Fibroblast of the aortic adventitia (primary cell): ENCODE measurements at regions not wholly inside any gene's neighbourhood (a gene's known extent, or its start where the extent isn't known, plus 50 kb on each side); places are given as distances from the start of the nearest gene placed in this dataset.
A peak's percentile ranks its signal among the peaks of the same experiment; 100 is the strongest.

ENCODE experiments used
- DNase-seq: peaks from one replicate; pipeline ENCODE4 v3.0.0-alpha.2; 2010; ENCODE audit warnings: low read depth
- H3K4me3 ChIP-seq: 2 replicates; pipeline ENCODE4 v1.5.1; 2011; ENCODE audit warnings: low read depth, mild to moderate bottlenecking, control low read depth, low read length, moderate library complexity
- CTCF ChIP-seq: IDR thresholded peaks from 2 replicates; pipeline ENCODE4 v1.5.1; 2011; ENCODE audit warnings: mild to moderate bottlenecking, low read length, control low read depth, inconsistent platforms; ENCODE audit not compliant: insufficient read depth

- H3K4me3 ChIP-seq: no peak overlapping the region
- no peak for TF ChIP-seq CTCF
- DNase-seq: no peak
Observed at GRCh38 chr12:59100585-59100984, 180.3 kb upstream of the LRIG3 start.

- TF ChIP-seq CTCF: no peak
- no peak for DNase-seq
- H3K4me3 ChIP-seq: no peak overlapping the region
Observed at GRCh38 chr12:59097876-59098275, 177.6 kb upstream of the LRIG3 start.

- TF ChIP-seq CTCF: no peak
- DNase-seq: no peak
Observed at GRCh38 chr12:59096246-59096645, 175.9 kb upstream of the LRIG3 start.

DNA sequence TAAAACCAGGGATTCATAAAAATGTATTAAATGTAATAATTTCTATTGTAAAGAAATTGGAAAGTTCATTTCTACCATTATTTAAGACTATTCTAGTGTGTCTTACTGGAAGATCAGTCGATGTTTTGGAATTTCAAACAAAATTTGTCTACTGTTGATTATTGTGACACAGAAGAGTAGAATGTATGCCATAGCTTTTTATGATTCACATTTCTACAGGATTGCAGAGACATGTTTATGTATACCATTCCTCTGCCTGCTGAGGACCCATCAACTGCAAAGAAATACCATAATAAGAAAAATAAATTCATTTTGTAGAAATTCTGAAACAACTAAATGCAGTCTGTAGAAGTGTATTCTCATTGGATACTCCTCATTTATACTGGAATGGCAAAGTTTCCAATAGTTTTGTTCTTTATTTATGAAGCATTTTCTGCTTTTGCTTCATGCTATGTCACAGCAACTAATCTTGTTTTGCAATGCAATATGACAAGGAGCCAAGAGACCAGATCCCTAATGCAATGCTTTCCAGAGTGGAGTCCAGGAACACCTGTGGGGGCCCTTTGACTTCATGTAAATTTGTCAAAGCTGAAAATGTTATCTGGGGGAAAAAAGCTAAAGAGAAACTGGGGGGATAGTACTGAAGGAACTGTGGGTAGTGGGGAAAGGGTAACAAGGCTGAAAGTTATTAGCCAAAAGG is 172.9 kb upstream of the LRIG3 start:
- no peak overlapping the region for H3K4me3 ChIP-seq
- no peak for TF ChIP-seq CTCF
- DNase-seq: no peak

More at GRCh38 chr12:59096246-59096645, 175.9 kb upstream of the LRIG3 start:
- no peak overlapping the region for H3K4me3 ChIP-seq

- H3K4me3 ChIP-seq: no peak overlapping the region
- DNase-seq: peak; percentile 67
- no peak for TF ChIP-seq CTCF
Observed at GRCh38 chr12:59088673-59089072, 168.4 kb upstream of the LRIG3 start.

DNA sequence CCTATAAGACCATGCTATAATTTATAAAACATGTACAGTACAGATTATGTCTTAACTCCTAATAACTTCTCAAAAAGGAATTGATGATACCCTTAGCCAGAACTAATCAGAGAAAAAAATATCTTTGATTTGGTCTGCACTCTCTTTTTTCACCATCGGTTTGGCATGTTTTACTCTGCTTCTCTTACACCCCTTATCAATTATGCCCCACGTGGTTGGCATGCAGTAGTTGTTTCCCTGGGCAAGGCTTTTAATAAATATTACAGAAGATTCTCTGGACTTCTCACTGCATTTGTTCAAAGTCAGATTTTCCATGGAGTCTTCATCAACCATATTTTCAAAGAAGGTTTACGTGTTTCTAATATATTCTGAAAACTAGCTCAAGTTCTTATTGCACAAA is 167.4 kb upstream of the LRIG3 start:
- TF ChIP-seq CTCF: no peak
- DNase-seq: no peak
- no peak overlapping the region for H3K4me3 ChIP-seq
